Memory B cell (primary cell): ENCODE measurements at regions not wholly inside any gene's neighbourhood (a gene's known extent, or its start where the extent isn't known, plus 50 kb on each side); places are given as distances from the start of the nearest gene placed in this dataset.
A peak's percentile ranks its signal among the peaks of the same experiment; 100 is the strongest.
"Not testable (repeated sequence)": the region's sequence is repeated elsewhere in the genome, so short reads cannot be mapped to it uniquely, and the experiment has no call there.

Experiments
- ATAC-seq: fragments of 150-1000 bp; cut with Tn5 transposase; 2 replicates; pipeline ENCODE4 v1.10.0; 2021; ENCODE audit warnings: low read depth, mild to moderate bottlenecking, moderate library complexity
- DNase-seq, 2 donors: peaks; one replicate each; pipeline ENCODE4 v3.0.0; 2022; ENCODE audit warnings: low spot score in 2 of 2
- H3K27ac Mint-ChIP-seq: one replicate; pipeline ENCODE4 v1.8.0; 2022; ENCODE audit warnings: mild to moderate bottlenecking, moderate library complexity, mixed read lengths
- H3K27me3 Mint-ChIP-seq: one replicate; pipeline ENCODE4 v1.8.0; 2022; ENCODE audit warnings: mixed read lengths
- H3K36me3 Mint-ChIP-seq: one replicate; pipeline ENCODE4 v1.8.0; 2022; ENCODE audit warnings: mild to moderate bottlenecking, mixed read lengths
- H3K4me1 Mint-ChIP-seq: one replicate; pipeline ENCODE4 v1.8.0; 2022; ENCODE audit warnings: mixed read lengths
- H3K4me3 Mint-ChIP-seq: one replicate; pipeline ENCODE4 v1.8.0; 2022; ENCODE audit warnings: mild to moderate bottlenecking, moderate library complexity, mixed read lengths
- H3K9me3 Mint-ChIP-seq: one replicate; pipeline ENCODE4 v1.8.0; 2022; ENCODE audit warnings: mixed read lengths

GRCh38 chr2:234792096-234792495, 159.7 kb upstream of the SH3BP4 start:
- H3K36me3 Mint-ChIP-seq, H3K27ac Mint-ChIP-seq, DNase-seq, H3K27me3 Mint-ChIP-seq, H3K9me3 Mint-ChIP-seq, H3K4me3 Mint-ChIP-seq, ATAC-seq, H3K4me1 Mint-ChIP-seq: not testable (repeated sequence)

GRCh38 chr2:234790380-234790779, 161.4 kb upstream of the SH3BP4 start:
- Mint-ChIP-seq H3K27me3 (peaks cover 7% of the 10 kb centered on the region), H3K4me1 (no peaks in the 10 kb centered on the region), H3K4me3 (no peak overlapping the region), H3K9me3 (peaks cover 1% of the 10 kb centered on the region), H3K27ac (no peak overlapping the region), H3K36me3 (no peaks in the 10 kb centered on the region)
- ATAC-seq: no peak
- no peak for DNase-seq

GRCh38 chr2:234789556-234790325, 162.1 kb upstream of the SH3BP4 start:
- ATAC-seq (no peak), DNase-seq (no peak)
- Mint-ChIP-seq H3K4me3 (no peak overlapping the region), H3K36me3 (no peaks in the 10 kb centered on the region), H3K27me3 (peaks cover 5% of the 10 kb centered on the region), H3K9me3 (no peaks in the 10 kb centered on the region), H3K4me1 (no peaks in the 10 kb centered on the region), H3K27ac (peak overlapping the region; percentile 21)

GRCh38 chr2:234788841-234789240, 163.0 kb upstream of the SH3BP4 start:
- Mint-ChIP-seq H3K4me3 (no peak overlapping the region), H3K9me3 (peaks cover 4% of the 10 kb centered on the region), H3K27ac (no peak overlapping the region), H3K4me1 (no peaks in the 10 kb centered on the region), H3K27me3 (peaks cover 8% of the 10 kb centered on the region), H3K36me3 (peaks cover 4% of the 10 kb centered on the region)
- ATAC-seq (no peak), DNase-seq (no peak)

GRCh38 chr2:234788381-234788780, 163.4 kb upstream of the SH3BP4 start:
- H3K36me3 Mint-ChIP-seq: peaks cover 7% of the 10 kb centered on the region
- no peaks in the 10 kb centered on the region for H3K4me1 Mint-ChIP-seq
- H3K27ac Mint-ChIP-seq: no peak overlapping the region
- ATAC-seq: no peak
- H3K27me3 Mint-ChIP-seq: peaks cover 8% of the 10 kb centered on the region
- DNase-seq: no peak
- peaks cover 8% of the 10 kb centered on the region for H3K9me3 Mint-ChIP-seq
- H3K4me3 Mint-ChIP-seq: no peak overlapping the region

GRCh38 chr2:234787114-234787513, 164.7 kb upstream of the SH3BP4 start:
- peaks cover 7% of the 10 kb centered on the region for H3K36me3 Mint-ChIP-seq
- peaks cover 8% of the 10 kb centered on the region for H3K27me3 Mint-ChIP-seq
- H3K4me3 Mint-ChIP-seq: no peak overlapping the region

GRCh38 chr2:234773764-234774409, 177.9 kb upstream of the SH3BP4 start:
- H3K36me3 Mint-ChIP-seq: no peaks in the 10 kb centered on the region
- H3K9me3 Mint-ChIP-seq: no peaks in the 10 kb centered on the region
- H3K27ac Mint-ChIP-seq: no peak overlapping the region
- H3K27me3 Mint-ChIP-seq: peaks cover 23% of the 10 kb centered on the region
- no peak for DNase-seq
- H3K4me1 Mint-ChIP-seq: peaks cover 2% of the 10 kb centered on the region
- no peak overlapping the region for H3K4me3 Mint-ChIP-seq
- ATAC-seq: no peak

More at GRCh38 chr2:234787114-234787513, 164.7 kb upstream of the SH3BP4 start:
- Mint-ChIP-seq H3K4me1 (no peaks in the 10 kb centered on the region), H3K27ac (no peak overlapping the region), H3K9me3 (peaks cover 15% of the 10 kb centered on the region)
- ATAC-seq (no peak), DNase-seq (no peak)

GRCh38 chr2:234773129-234773528, 178.7 kb upstream of the SH3BP4 start:
- DNase-seq (no peak), ATAC-seq (no peak)
- Mint-ChIP-seq H3K4me3 (no peak overlapping the region), H3K9me3 (no peaks in the 10 kb centered on the region), H3K27me3 (peaks cover 29% of the 10 kb centered on the region), H3K36me3 (no peaks in the 10 kb centered on the region), H3K27ac (no peak overlapping the region), H3K4me1 (peaks cover 2% of the 10 kb centered on the region)

GRCh38 chr2:234772733-234773060, 179.1 kb upstream of the SH3BP4 start:
- no peak for DNase-seq
- H3K27ac Mint-ChIP-seq: no peak overlapping the region
- no peaks in the 10 kb centered on the region for H3K36me3 Mint-ChIP-seq
- H3K27me3 Mint-ChIP-seq: peaks cover 29% of the 10 kb centered on the region
- H3K4me3 Mint-ChIP-seq: no peak overlapping the region
- ATAC-seq: no peak
- H3K9me3 Mint-ChIP-seq: no peaks in the 10 kb centered on the region
- peaks cover 2% of the 10 kb centered on the region for H3K4me1 Mint-ChIP-seq

GRCh38 chr2:234771980-234772732, 179.7 kb upstream of the SH3BP4 start:
- no peak for ATAC-seq
- no peaks in the 10 kb centered on the region for H3K36me3 Mint-ChIP-seq
- no peaks in the 10 kb centered on the region for H3K9me3 Mint-ChIP-seq
- peaks cover 29% of the 10 kb centered on the region for H3K27me3 Mint-ChIP-seq
- no peak for DNase-seq
- H3K27ac Mint-ChIP-seq: no peak overlapping the region
- H3K4me3 Mint-ChIP-seq: no peak overlapping the region
- H3K4me1 Mint-ChIP-seq: peaks cover 2% of the 10 kb centered on the region

- ATAC-seq (no peak), DNase-seq (no peak)
- Mint-ChIP-seq H3K4me3 (no peak overlapping the region), H3K4me1 (peaks cover 2% of the 10 kb centered on the region), H3K27me3 (peaks cover 23% of the 10 kb centered on the region), H3K27ac (no peak overlapping the region), H3K36me3 (no peaks in the 10 kb centered on the region), H3K9me3 (no peaks in the 10 kb centered on the region)
Observed at GRCh38 chr2:234771176-234771575, 180.6 kb upstream of the SH3BP4 start.

- no peak overlapping the region for H3K27ac Mint-ChIP-seq
- peaks cover 2% of the 10 kb centered on the region for H3K4me1 Mint-ChIP-seq
- no peaks in the 10 kb centered on the region for H3K9me3 Mint-ChIP-seq
- H3K27me3 Mint-ChIP-seq: peaks cover 24% of the 10 kb centered on the region
- ATAC-seq (no peak), DNase-seq (no peak)
- H3K36me3 Mint-ChIP-seq: no peaks in the 10 kb centered on the region
- no peak overlapping the region for H3K4me3 Mint-ChIP-seq
Observed at GRCh38 chr2:234770715-234771141, 181.1 kb upstream of the SH3BP4 start.

GRCh38 chr2:234770031-234770506, 181.7 kb upstream of the SH3BP4 start:
- no peak overlapping the region for H3K27ac Mint-ChIP-seq
- ATAC-seq (no peak), DNase-seq (no peak)
- no peak overlapping the region for H3K4me3 Mint-ChIP-seq
- peaks cover 2% of the 10 kb centered on the region for H3K4me1 Mint-ChIP-seq
- no peaks in the 10 kb centered on the region for H3K36me3 Mint-ChIP-seq
- H3K27me3 Mint-ChIP-seq: peaks cover 25% of the 10 kb centered on the region
- no peaks in the 10 kb centered on the region for H3K9me3 Mint-ChIP-seq

- H3K4me1 Mint-ChIP-seq: peaks cover 2% of the 10 kb centered on the region
- DNase-seq (no peak), ATAC-seq (no peak)
- no peaks in the 10 kb centered on the region for H3K9me3 Mint-ChIP-seq
- H3K27me3 Mint-ChIP-seq: peaks cover 25% of the 10 kb centered on the region
- no peak overlapping the region for H3K4me3 Mint-ChIP-seq
- H3K27ac Mint-ChIP-seq: no peak overlapping the region
- H3K36me3 Mint-ChIP-seq: no peaks in the 10 kb centered on the region
Observed at GRCh38 chr2:234768608-234769196, 183.1 kb upstream of the SH3BP4 start.
